ENCODE measurements at regions not wholly inside any gene's neighbourhood (a gene's known extent, or its start where the extent isn't known, plus 50 kb on each side); places are given as distances from the start of the nearest gene placed in this dataset.

GRCh38 chr2:139477618-139478017 lies 697.4 kb upstream of the NXPH2 start:
- no peak for TF ChIP-seq CTCF (IDR thresholded peaks at IDR 0.05)
- TF ChIP-seq POLR2A (IDR thresholded peaks at IDR 0.05), result no peak
